NCI-H446 (cell line): ENCODE measurements at regions not wholly inside any gene's neighbourhood (a gene's known extent, or its start where the extent isn't known, plus 50 kb on each side); places are given as distances from the start of the nearest gene placed in this dataset.
"Not testable (repeated sequence)": the region's sequence is repeated elsewhere in the genome, so short reads cannot be mapped to it uniquely, and the experiment has no call there.

Experiments
- DNase-seq, 2 experiments: peaks; one replicate each; lab custom pipeline; 2025; lab: John Stamatoyannopoulos, UW

- no peak for DNase-seq
Measured at GRCh38 chr1:185404291-185404690, 87.2 kb upstream of the IVNS1ABP start.

DNA sequence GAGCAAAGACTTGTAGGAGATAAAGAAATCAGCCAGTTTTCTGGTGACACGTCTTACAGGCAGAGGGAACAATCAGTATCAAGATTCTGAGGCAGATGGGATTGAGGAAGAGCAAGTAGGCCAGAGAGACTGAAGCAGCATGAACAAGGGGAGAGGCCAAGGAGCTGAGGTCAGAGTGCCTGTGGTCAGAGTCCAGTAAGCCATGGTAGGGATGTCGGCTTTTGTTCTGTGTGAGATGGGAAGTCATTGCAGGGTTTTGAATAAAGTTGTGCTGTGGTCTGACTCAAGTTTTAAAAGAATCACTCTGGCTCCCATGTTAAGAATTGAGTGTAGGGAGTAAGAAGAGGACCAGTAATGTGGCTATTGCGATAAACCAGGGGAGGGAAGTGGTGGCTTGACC lies 85.9 kb upstream of the IVNS1ABP start:
- DNase-seq: no peak

- DNase-seq: no peak
Measured at GRCh38 chr1:185401019-185401418, 84.0 kb upstream of the IVNS1ABP start.

DNA sequence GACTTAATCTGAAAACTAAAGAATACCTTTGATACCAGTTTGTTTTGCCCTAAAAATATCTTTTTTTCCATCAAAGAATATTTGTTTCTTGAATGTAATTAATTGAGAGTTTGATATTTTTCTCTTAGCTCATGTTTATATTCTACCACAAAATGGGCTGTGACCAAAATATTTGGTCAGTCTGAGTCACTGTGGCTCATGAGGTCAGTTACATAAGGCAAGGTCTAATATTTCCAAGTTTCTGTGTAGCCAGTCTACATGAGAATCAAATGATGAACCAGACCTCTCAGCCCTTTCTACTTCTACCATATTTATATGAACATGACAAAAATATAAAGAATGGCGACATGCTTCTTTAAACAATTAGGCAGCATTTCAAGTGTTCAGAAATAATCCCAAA lies 83.0 kb upstream of the IVNS1ABP start:
- DNase-seq: no peak

DNA sequence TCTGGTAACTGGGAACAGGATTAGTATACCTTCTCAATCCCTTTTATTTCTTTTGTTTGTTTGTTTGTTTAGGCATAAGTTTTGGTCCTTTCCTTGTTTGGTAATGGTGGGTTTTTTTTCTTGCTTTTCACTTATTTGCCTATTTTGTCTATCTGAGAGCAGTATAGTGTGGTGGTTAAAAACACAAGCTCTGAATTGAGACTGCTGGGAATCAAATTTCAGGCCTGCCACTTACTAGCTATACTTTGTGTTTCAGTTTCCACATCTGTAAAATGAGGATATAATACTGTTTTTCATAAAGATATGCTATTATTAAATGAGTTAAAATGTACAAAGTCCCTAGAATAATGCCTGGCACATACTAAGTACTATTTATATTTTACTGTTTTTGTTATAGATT lies 81.6 kb upstream of the IVNS1ABP start:
- DNase-seq: no peak

GRCh38 chr1:185398022-185398421 lies 81.0 kb upstream of the IVNS1ABP start:
- no peak for DNase-seq

DNA sequence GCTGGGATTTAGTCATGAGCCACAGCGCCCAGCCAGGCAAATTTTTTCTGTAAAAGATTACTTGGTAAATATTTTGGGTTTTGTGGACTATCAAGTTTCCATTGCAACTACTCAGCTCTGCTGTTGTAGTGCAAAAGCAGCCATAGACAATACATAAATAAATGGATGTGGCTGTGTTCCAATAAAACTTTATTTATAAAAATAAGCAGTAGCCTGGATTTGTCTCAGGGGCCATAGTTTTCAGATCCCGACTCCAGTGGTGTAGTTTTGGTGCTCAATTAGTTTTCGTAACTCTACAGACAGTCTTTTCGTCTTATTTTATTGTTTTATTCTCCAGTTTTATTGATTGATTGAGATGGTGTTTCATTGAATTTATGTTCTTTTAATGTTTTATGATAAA lies 80.1 kb upstream of the IVNS1ABP start:
- no peak for DNase-seq

DNA sequence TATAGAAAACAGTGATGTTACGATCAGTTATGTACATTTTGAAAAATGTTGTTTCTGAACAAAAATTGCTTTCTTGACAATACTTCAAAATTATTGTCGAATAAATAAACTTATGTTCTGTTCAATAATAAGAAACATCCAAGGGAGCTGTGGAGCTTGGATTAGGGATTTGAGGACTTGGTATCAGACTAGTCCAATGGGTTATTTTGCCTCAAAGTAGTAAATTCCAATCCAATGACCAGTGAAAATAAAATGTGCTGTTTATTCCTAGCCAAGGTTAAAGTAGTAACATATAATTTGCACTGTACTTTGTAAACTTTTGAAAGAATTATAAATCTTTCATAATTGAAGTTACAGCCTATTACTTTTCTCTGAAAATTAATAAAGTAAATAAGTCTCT lies 79.1 kb upstream of the IVNS1ABP start:
- no peak for DNase-seq

- DNase-seq: no peak
Measured at GRCh38 chr1:185393815-185394214, 76.8 kb upstream of the IVNS1ABP start.

GRCh38 chr1:185393205-185393604 lies 76.2 kb upstream of the IVNS1ABP start:
- DNase-seq: no peak

DNA sequence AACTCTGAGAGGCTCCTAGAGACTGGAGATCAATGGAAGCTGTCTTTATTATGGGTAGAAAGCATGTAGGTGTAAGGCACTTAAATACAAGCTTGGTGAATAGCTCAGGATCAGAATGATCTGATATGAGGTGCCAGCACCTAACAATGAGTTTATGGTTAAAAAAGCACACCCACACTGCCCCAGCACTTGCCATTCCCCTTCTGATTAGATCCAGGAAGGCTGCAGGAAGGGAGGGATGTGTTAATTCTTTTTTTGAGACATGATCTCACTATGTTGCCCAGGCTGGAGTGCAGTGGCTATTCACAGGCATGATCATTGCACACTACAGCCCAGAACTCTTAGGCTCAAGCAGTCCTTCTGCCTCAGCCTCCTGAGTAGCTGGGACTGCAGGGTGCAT lies 71.8 kb upstream of the IVNS1ABP start:
- DNase-seq: no peak

DNA sequence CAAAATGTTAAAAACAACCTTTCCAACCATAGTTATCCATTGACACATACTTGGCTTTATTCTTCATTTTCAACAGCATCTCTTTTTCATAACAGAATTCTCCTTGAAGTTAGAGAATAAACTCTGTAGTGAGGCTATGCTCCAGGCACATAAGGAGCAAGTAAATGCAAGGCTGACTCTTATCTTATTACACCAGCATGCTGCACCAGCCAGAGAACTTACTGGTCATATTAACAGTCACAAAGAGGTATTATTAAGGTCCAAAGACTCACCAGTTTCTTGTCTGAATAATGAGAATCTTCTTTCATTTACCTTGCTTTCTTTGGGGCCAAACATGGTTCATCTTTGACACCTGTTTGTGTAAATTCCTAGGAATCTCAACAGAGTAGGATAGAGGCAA lies 71.3 kb upstream of the IVNS1ABP start:
- no peak for DNase-seq

DNA sequence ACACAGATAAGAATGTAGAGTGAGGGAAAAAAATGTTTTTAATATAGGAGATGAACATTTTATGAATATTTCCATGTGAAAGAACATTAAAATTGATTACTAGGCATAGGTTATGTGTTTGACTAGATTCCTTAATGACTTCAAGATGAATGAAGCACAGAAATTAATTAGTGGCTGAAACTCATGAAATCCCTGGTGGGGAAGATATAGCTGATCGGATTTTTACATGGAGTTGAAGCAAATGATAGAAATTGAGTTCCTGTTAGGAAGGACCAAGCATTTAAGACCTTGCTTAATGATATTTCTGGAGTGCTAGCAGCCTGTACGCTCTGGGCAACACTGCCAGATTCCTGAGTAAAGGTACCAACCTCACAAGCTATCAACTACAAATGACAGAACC lies 68.9 kb upstream of the IVNS1ABP start:
- no peak for DNase-seq

- DNase-seq: not testable (repeated sequence)
Measured at GRCh38 chr1:185383805-185384204, 66.8 kb upstream of the IVNS1ABP start.

DNA sequence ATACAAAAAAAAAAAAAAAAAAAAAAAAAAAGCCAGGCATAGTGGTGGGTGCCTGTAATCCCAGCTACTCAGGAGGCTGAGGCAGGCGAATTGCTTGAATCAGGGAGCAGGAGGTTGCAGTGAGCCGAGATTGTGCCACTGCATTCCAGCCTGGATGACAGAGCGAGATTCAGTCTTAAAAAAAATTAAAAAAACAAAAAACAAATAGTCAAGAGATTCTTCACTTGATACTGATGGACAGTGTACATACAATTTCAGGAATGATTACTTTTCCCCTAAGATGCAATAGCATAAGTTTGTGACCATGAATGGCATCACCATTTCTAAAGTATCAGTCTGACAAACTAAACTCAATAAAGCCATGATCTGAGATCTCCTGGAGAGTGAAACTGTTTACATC lies 60.8 kb upstream of the IVNS1ABP start:
- DNase-seq: no peak

DNA sequence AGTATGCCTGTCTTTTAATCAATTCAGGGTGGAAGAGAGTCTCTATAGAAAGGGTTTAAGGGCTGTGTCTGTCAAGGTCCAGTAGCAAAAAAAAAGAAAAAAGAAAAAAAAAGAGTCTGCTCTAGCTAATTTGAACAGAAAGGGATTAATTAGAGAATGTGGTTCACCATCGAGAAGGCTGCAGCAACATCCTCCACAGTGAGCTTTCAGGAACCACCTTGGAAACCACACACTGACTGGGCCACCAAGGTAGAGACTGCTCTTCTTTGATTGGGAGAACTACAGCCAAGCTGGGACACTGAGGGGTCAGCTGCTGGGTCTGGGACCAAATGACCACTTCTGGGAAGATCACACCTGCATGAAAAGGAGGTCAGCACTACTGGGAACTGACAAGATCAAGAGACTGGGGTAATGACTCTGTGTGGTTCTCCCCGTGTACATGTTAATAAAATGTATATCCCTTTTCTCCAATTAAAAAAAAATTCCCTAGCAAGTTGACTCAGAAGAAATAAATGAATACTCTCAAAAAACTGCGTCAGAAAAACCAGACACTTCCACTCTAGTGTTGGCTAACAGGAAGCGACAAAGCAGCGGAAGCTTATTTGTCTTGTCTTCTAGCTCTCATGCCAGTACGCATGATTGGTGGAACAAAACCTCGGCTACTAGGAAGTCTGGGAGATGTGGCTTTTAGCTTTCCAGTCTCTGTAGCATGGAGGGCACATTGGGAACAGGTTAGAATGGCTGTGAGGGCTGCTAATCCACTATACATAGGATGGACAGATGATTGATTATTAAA lies 60.0 kb upstream of the IVNS1ABP start:
- DNase-seq: no peak

DNA sequence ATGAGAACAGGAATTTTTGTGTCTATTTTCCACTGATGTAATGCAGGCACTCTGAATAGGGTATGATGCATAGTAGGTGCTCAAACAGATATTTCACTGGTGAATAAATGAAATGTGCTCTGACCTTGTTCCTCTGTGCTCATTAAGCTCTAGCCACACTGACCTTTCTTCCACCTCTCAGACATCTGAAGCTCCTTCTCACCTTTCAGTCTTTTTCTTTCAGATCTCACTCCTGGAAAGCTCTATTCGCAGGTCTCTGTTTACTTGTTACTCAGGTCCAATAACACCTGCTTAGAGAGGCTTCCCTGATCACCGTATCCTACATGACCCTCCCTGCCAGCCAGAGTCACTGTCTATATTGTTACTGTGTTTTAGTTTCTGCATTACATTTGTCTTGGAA lies 59.2 kb upstream of the IVNS1ABP start:
- no peak for DNase-seq

- DNase-seq: no peak
Measured at GRCh38 chr1:185375583-185375982, 58.5 kb upstream of the IVNS1ABP start.

GRCh38 chr1:185373813-185374529 lies 56.9 kb upstream of the IVNS1ABP start:
- no peak for DNase-seq

DNA sequence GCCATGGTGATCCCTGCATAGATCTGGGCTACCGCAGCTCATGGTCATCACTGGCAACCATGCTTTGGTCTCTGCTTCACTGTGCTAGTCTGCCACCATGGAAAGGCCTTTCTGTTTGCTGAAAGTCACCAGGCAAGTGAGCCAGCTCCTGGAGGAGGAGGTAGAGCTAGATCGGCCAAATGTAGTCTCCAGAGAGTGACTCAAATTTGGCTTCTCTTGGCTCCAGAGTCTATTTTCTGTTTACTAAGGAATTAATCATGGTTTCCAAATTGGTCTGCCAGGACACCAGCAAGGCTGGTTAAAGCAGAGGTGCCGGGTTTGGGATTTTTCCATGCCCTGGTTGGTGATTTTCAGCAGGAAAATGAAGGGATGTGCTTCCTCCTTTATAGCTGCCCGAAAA lies 52.7 kb upstream of the IVNS1ABP start:
- DNase-seq: peak; percentile 31 to 85

- DNase-seq: no peak
Measured at GRCh38 chr1:185368913-185369491, 52.0 kb upstream of the IVNS1ABP start.

DNA sequence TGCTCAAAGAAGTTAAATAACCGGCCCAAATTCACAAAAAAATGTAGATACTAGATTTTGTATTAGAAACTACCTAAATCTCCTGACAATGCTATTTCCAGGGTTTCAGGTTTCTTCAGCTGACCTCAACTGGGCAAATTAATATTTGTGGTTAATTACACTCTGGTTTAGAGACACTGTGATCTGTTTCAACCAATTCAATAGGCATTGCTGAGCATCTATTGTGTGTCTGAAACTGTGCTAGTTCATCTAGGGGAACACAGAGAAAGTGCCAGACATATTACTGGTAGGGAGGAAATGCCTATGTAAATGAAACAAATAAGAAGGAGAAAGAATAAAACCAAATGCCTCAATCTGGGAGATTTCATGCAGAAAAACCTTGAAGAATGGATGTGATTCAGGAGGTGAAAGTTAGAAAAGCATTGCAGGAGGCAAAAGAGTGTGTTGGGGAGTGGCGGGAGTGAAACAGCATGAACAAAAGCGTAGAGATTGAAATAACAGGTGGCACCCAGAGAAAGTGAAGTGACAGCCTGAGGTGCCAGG lies 51.3 kb upstream of the IVNS1ABP start:
- DNase-seq: no peak

DNA sequence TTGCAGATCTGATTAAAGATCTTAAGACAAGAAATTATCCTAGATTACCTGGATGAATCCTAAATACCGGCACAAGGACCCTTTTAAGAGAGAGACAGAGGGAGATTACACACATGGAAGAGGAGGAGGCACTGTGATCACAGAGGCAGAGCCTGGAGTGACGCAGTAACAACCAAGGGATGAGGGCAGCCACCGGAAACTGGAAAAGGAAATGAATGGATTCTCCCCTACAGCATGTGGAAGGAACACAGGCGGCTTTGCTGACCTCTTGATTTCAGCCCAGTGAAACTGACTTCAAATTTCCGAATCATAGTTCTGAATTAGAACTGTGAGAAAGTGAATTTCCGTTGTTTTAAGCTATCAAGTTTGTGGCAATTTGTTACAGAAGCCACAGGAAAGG lies 50.2 kb upstream of the IVNS1ABP start:
- DNase-seq: no peak
